ENCODE measurements at regions not wholly inside any gene's neighbourhood (a gene's known extent, or its start where the extent isn't known, plus 50 kb on each side); places are given as distances from the start of the nearest gene placed in this dataset.

GRCh38 chr2:155663265-155663664 is 669.3 kb downstream of the NR4A2 start:
- ATAC-seq (no peak), DNase-seq (ENCODE audit: low spot score) (no peak)
- H3K4me3 Mint-ChIP-seq = no peak overlapping the region
- no peaks in the 10 kb centered on the region for H3K9me3 Mint-ChIP-seq
- H3K27me3 Mint-ChIP-seq (ENCODE audit: low read depth) = no peaks in the 10 kb centered on the region
- CTCF ChIA-PET = no interaction called here
- peaks cover 5% of the 10 kb centered on the region; the same call in 1 of the 2 replicates for H3K4me1 Mint-ChIP-seq
- POLR2A ChIA-PET = no interaction called here
- H3K27ac Mint-ChIP-seq = no peak overlapping the region
- no peak for TF ChIP-seq PRRX2 (CRISPR knock-in tag; IDR thresholded peaks at IDR 0.05)
- no peak for TF ChIP-seq NFE2L1 (CRISPR knock-in tag; IDR thresholded peaks at IDR 0.05)
- TF ChIP-seq ZNF425 (CRISPR knock-in tag; conservative IDR thresholded peaks at IDR 0.05) = no peak
- no peak for TF ChIP-seq NR3C1 (CRISPR knock-in tag; conservative IDR thresholded peaks at IDR 0.05; ENCODE audit: low read depth)
- no peak for TF ChIP-seq NR2C2 (CRISPR knock-in tag; IDR thresholded peaks at IDR 0.05)
- no peak for TF ChIP-seq TEAD1 (CRISPR knock-in tag; IDR thresholded peaks at IDR 0.05)
- TF ChIP-seq GTF2I (CRISPR knock-in tag; conservative IDR thresholded peaks at IDR 0.05) = no peak
- TF ChIP-seq, protein P1, sequence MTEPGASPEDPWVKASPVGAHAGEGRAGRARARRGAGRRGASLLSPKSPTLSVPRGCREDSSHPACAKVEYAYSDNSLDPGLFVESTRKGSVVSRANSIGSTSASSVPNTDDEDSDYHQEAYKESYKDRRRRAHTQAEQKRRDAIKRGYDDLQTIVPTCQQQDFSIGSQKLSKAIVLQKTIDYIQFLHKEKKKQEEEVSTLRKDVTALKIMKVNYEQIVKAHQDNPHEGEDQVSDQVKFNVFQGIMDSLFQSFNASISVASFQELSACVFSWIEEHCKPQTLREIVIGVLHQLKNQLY (CRISPR knock-in tag; IDR thresholded peaks at IDR 0.05) = no peak
- TF ChIP-seq ZNF416 (CRISPR knock-in tag; IDR thresholded peaks at IDR 0.05) = no peak
- TF ChIP-seq ZNF423 (CRISPR knock-in tag; IDR thresholded peaks at IDR 0.05) = no peak
- no peak for TF ChIP-seq ZNF396 (CRISPR knock-in tag; IDR thresholded peaks at IDR 0.05; ENCODE audit: borderline replicate concordance)
- no peaks in the 10 kb centered on the region for H3K36me3 Mint-ChIP-seq

- ATAC-seq (no peak), DNase-seq (ENCODE audit: low spot score) (no peak)
- Mint-ChIP-seq H3K4me1 (peaks cover 5% of the 10 kb centered on the region; the same call in 1 of the 2 replicates), H3K27me3 (ENCODE audit: low read depth) (no peaks in the 10 kb centered on the region), H3K9me3 (no peaks in the 10 kb centered on the region), H3K27ac (no peak overlapping the region), H3K36me3 (no peaks in the 10 kb centered on the region), H3K4me3 (no peak overlapping the region)
- ChIA-PET POLR2A (no interaction called here), CTCF (no interaction called here)
- TF ChIP-seq EMX1 (CRISPR knock-in tag; IDR thresholded peaks at IDR 0.05) (no peak), NR2C2 (CRISPR knock-in tag; IDR thresholded peaks at IDR 0.05) (no peak), JAZF1 (CRISPR knock-in tag; IDR thresholded peaks at IDR 0.05) (no peak)
Observed at GRCh38 chr2:155662224-155662623, 670.3 kb downstream of the NR4A2 start.

DNA sequence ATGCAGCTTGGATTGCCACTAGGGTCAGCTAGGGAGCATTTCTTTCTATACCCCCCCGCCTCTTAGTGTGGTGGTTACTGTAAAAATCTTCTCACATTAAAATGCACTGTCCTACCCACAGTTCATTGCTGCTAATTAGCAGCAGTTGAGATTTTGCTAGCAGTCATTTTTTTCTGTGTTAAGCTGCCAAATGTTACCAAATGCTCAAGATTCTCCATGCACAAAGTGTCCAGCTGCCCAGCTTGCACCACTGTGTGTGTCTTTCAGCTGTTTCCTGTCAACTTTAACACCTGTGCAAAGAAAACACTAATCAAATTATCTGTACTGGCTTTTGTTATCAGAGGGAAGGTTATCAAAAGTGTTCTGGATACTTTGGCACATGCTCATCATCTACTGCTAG is 679.3 kb downstream of the NR4A2 start:
- POLR2A ChIA-PET = no interaction called here

More for the DNA sequence above, 679.3 kb downstream of the NR4A2 start:
- ATAC-seq = no peak
- no peak for DNase-seq (ENCODE audit: low spot score)
- H3K4me3 Mint-ChIP-seq = no peak overlapping the region
- H3K27ac Mint-ChIP-seq = no peak overlapping the region
- no peaks in the 10 kb centered on the region for H3K4me1 Mint-ChIP-seq
- CTCF ChIA-PET = no interaction called here
- TF ChIP-seq, protein P2, sequence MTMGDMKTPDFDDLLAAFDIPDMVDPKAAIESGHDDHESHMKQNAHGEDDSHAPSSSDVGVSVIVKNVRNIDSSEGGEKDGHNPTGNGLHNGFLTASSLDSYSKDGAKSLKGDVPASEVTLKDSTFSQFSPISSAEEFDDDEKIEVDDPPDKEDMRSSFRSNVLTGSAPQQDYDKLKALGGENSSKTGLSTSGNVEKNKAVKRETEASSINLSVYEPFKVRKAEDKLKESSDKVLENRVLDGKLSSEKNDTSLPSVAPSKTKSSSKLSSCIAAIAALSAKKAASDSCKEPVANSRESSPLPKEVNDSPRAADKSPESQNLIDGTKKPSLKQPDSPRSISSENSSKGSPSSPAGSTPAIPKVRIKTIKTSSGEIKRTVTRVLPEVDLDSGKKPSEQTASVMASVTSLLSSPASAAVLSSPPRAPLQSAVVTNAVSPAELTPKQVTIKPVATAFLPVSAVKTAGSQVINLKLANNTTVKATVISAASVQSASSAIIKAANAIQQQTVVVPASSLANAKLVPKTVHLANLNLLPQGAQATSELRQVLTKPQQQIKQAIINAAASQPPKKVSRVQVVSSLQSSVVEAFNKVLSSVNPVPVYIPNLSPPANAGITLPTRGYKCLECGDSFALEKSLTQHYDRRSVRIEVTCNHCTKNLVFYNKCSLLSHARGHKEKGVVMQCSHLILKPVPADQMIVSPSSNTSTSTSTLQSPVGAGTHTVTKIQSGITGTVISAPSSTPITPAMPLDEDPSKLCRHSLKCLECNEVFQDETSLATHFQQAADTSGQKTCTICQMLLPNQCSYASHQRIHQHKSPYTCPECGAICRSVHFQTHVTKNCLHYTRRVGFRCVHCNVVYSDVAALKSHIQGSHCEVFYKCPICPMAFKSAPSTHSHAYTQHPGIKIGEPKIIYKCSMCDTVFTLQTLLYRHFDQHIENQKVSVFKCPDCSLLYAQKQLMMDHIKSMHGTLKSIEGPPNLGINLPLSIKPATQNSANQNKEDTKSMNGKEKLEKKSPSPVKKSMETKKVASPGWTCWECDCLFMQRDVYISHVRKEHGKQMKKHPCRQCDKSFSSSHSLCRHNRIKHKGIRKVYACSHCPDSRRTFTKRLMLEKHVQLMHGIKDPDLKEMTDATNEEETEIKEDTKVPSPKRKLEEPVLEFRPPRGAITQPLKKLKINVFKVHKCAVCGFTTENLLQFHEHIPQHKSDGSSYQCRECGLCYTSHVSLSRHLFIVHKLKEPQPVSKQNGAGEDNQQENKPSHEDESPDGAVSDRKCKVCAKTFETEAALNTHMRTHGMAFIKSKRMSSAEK (CRISPR knock-in tag; IDR thresholded peaks at IDR 0.05; ENCODE audit: borderline replicate concordance) = no peak
- TF ChIP-seq NFE2L1 (CRISPR knock-in tag; IDR thresholded peaks at IDR 0.05) (no peak), ZNF232 (CRISPR knock-in tag; IDR thresholded peaks at IDR 0.05) (no peak), GTF2I (CRISPR knock-in tag; conservative IDR thresholded peaks at IDR 0.05) (no peak), HMGA2 (CRISPR knock-in tag; IDR thresholded peaks at IDR 0.05) (no peak), E2F1 (CRISPR knock-in tag; IDR thresholded peaks at IDR 0.05) (no peak), PRRX2 (CRISPR knock-in tag; IDR thresholded peaks at IDR 0.05) (no peak), IRF1 (CRISPR knock-in tag; IDR thresholded peaks at IDR 0.05) (no peak)
- no peaks in the 10 kb centered on the region for H3K36me3 Mint-ChIP-seq
- H3K27me3 Mint-ChIP-seq (ENCODE audit: low read depth) = no peaks in the 10 kb centered on the region
- H3K9me3 Mint-ChIP-seq = no peaks in the 10 kb centered on the region
